ENCODE measurements at regions not wholly inside any gene's neighbourhood (a gene's known extent, or its start where the extent isn't known, plus 50 kb on each side); places are given as distances from the start of the nearest gene placed in this dataset.

DNA sequence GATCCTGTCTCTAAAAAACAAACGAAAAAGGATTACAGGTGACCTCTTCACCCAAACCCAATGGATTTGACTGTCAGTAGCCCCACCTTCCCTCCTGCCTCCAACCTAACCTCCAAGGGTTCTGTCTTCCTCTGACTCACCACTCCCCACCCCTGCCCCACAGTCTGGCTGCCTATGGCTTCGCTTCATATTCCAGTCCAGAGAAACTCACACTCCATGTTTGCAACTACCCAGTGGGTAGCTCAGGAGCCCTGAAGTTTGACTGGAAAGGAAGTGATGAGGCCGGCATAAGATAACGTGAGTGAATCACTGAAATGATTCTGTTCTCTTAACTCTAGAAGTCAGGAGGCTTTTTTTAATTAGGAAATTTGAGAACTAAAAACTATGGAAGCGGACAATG, 303.9 kb downstream of the FOXO1 start:
- Histone ChIP-seq H2BK5ac (ENCODE audit: low read depth, low read length, poor library complexity, severe bottlenecking) (no peak overlapping the region), H2AK5ac (ENCODE audit: low read length, severe bottlenecking) (no peak overlapping the region), H3K9me3 (ENCODE audit: control insufficient read depth, low read length) (no peaks in the 10 kb centered on the region), H3K4me2 (ENCODE audit: low read length, poor library complexity, severe bottlenecking) (no peak overlapping the region), H3K4me3 (ENCODE audit: insufficient read depth in 1 of 2, low read depth in 1 of 2, low read length in 2 of 2) (no peak overlapping the region), H3K18ac (ENCODE audit: low read depth in 1 of 2, low read length in 2 of 2) (no peak overlapping the region), H2BK120ac (ENCODE audit: low read depth, low read length) (no peak overlapping the region), H3K14ac (ENCODE audit: low read length in 2 of 2) (no peak overlapping the region), H3K9ac (ENCODE audit: low read length) (no peak overlapping the region), H2AFZ (ENCODE audit: low read depth, low read length) (no peak overlapping the region), H3K27ac (ENCODE audit: low read length, poor library complexity, severe bottlenecking) (no peak overlapping the region), H3K27me3 (ENCODE audit: control insufficient read depth in 1 of 2, insufficient read depth in 1 of 2, low read length in 2 of 2) (no peaks in the 10 kb centered on the region), H3K4ac (ENCODE audit: low read depth in 1 of 2, low read length in 2 of 2) (no peak overlapping the region), H3K79me1 (replicated peaks; ENCODE audit: low read length, poor library complexity, severe bottlenecking) (no peaks in the 10 kb centered on the region), H4K8ac (ENCODE audit: low read length) (no peak overlapping the region), H4K91ac (ENCODE audit: low read length) (no peak overlapping the region), H2BK15ac (ENCODE audit: low read depth, poor library complexity, severe bottlenecking) (no peak overlapping the region), H3K4me1 (ENCODE audit: control insufficient read depth, insufficient read depth, low read depth, low read length) (no peaks in the 10 kb centered on the region), H3K23ac (ENCODE audit: low read length in 2 of 2) (no peak overlapping the region), H2BK12ac (ENCODE audit: low read length in 2 of 2) (no peak overlapping the region), H3K36me3 (ENCODE audit: control insufficient read depth in 1 of 2, insufficient read depth in 2 of 2, low read depth in 1 of 2, low read length in 2 of 2) (no peaks in the 10 kb centered on the region)
- no peak for DNase-seq
- 87% methylated on average over 4 of the region's 5 CpGs for WGBS

GRCh38 chr13:40363653-40364052, 302.8 kb downstream of the FOXO1 start:
- 83% methylated on average over 1 of the region's 1 CpG for WGBS
- no peak overlapping the region for H2BK120ac ChIP-seq (ENCODE audit: low read depth, low read length)
- no peak overlapping the region for H2BK12ac ChIP-seq (ENCODE audit: low read length in 2 of 2)
- no peak overlapping the region for H4K91ac ChIP-seq (ENCODE audit: low read length)
- no peak overlapping the region for H3K9ac ChIP-seq (ENCODE audit: low read length)
- no peak overlapping the region for H2AK5ac ChIP-seq (ENCODE audit: low read length, severe bottlenecking)
- H3K4me1 ChIP-seq (ENCODE audit: control insufficient read depth, insufficient read depth, low read depth, low read length), result no peaks in the 10 kb centered on the region
- no peak overlapping the region for H4K8ac ChIP-seq (ENCODE audit: low read length)
- H3K27me3 ChIP-seq (ENCODE audit: control insufficient read depth in 1 of 2, insufficient read depth in 1 of 2, low read length in 2 of 2), result no peaks in the 10 kb centered on the region
- no peaks in the 10 kb centered on the region for H3K79me1 ChIP-seq (replicated peaks; ENCODE audit: low read length, poor library complexity, severe bottlenecking)
- no peak overlapping the region for H3K23ac ChIP-seq (ENCODE audit: low read length in 2 of 2)
- no peak overlapping the region for H2BK5ac ChIP-seq (ENCODE audit: low read depth, low read length, poor library complexity, severe bottlenecking)
- no peak overlapping the region for H3K14ac ChIP-seq (ENCODE audit: low read length in 2 of 2)
- no peak overlapping the region for H3K4me3 ChIP-seq (ENCODE audit: insufficient read depth in 1 of 2, low read depth in 1 of 2, low read length in 2 of 2)
- H3K27ac ChIP-seq (ENCODE audit: low read length, poor library complexity, severe bottlenecking), result no peak overlapping the region
- no peak overlapping the region for H3K4me2 ChIP-seq (ENCODE audit: low read length, poor library complexity, severe bottlenecking)
- DNase-seq, result no peak
- H3K4ac ChIP-seq (ENCODE audit: low read depth in 1 of 2, low read length in 2 of 2), result no peak overlapping the region
- H3K18ac ChIP-seq (ENCODE audit: low read depth in 1 of 2, low read length in 2 of 2), result no peak overlapping the region
- no peak overlapping the region for H2AFZ ChIP-seq (ENCODE audit: low read depth, low read length)
- H3K9me3 ChIP-seq (ENCODE audit: control insufficient read depth, low read length), result no peaks in the 10 kb centered on the region
- H2BK15ac ChIP-seq (ENCODE audit: low read depth, poor library complexity, severe bottlenecking), result no peak overlapping the region
- H3K36me3 ChIP-seq (ENCODE audit: control insufficient read depth in 1 of 2, insufficient read depth in 2 of 2, low read depth in 1 of 2, low read length in 2 of 2), result no peaks in the 10 kb centered on the region

DNA sequence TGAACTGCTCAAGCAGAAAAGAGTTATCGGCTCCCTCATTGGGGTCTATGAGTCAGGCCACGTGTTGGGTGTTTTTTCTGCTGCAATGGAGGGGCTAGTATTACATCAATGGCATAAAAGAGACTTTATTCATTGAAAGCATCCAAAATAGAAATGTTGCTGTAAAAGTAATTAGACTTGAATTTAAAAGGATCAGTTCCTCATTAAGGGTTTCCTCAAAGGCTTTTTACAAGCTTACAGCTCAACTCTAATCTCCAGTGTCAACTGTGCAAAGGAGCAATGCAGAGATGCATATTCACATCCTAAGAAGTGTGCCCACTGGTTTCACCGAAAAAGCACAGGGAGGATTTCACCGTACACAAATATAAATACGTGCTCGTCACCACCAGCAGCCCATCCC, 300.3 kb downstream of the FOXO1 start:
- no peak overlapping the region for H3K4me3 ChIP-seq (ENCODE audit: insufficient read depth in 1 of 2, low read depth in 1 of 2, low read length in 2 of 2)
- no peak overlapping the region for H3K4ac ChIP-seq (ENCODE audit: low read depth in 1 of 2, low read length in 2 of 2)
- no peaks in the 10 kb centered on the region for H3K36me3 ChIP-seq (ENCODE audit: control insufficient read depth in 1 of 2, insufficient read depth in 2 of 2, low read depth in 1 of 2, low read length in 2 of 2)
- H3K18ac ChIP-seq (ENCODE audit: low read depth in 1 of 2, low read length in 2 of 2), result no peak overlapping the region
- H2BK5ac ChIP-seq (ENCODE audit: low read depth, low read length, poor library complexity, severe bottlenecking), result no peak overlapping the region
- no peak for DNase-seq
- H2AK5ac ChIP-seq (ENCODE audit: low read length, severe bottlenecking), result no peak overlapping the region
- no peak overlapping the region for H3K4me2 ChIP-seq (ENCODE audit: low read length, poor library complexity, severe bottlenecking)
- H3K9me3 ChIP-seq (ENCODE audit: control insufficient read depth, low read length), result no peaks in the 10 kb centered on the region
- no peaks in the 10 kb centered on the region for H3K79me1 ChIP-seq (replicated peaks; ENCODE audit: low read length, poor library complexity, severe bottlenecking)
- no peak overlapping the region for H3K14ac ChIP-seq (ENCODE audit: low read length in 2 of 2)
- H3K23ac ChIP-seq (ENCODE audit: low read length in 2 of 2), result no peak overlapping the region
- H2BK12ac ChIP-seq (ENCODE audit: low read length in 2 of 2), result no peak overlapping the region
- no peaks in the 10 kb centered on the region for H3K27me3 ChIP-seq (ENCODE audit: control insufficient read depth in 1 of 2, insufficient read depth in 1 of 2, low read length in 2 of 2)
- no peak overlapping the region for H2AFZ ChIP-seq (ENCODE audit: low read depth, low read length)
- no peak overlapping the region for H3K9ac ChIP-seq (ENCODE audit: low read length)
- no peaks in the 10 kb centered on the region for H3K4me1 ChIP-seq (ENCODE audit: control insufficient read depth, insufficient read depth, low read depth, low read length)
- no peak overlapping the region for H4K8ac ChIP-seq (ENCODE audit: low read length)
- no peak overlapping the region for H4K91ac ChIP-seq (ENCODE audit: low read length)
- WGBS, result 93% methylated on average over 5 of the region's 6 CpGs
- H2BK15ac ChIP-seq (ENCODE audit: low read depth, poor library complexity, severe bottlenecking), result no peak overlapping the region
- H3K27ac ChIP-seq (ENCODE audit: low read length, poor library complexity, severe bottlenecking), result no peak overlapping the region
- no peak overlapping the region for H2BK120ac ChIP-seq (ENCODE audit: low read depth, low read length)

GRCh38 chr13:40368127-40368891, 298.1 kb downstream of the FOXO1 start:
- Histone ChIP-seq H2BK120ac (ENCODE audit: low read depth, low read length) (no peak overlapping the region), H4K91ac (ENCODE audit: low read length) (no peak overlapping the region), H4K8ac (ENCODE audit: low read length) (no peak overlapping the region), H3K14ac (ENCODE audit: low read length in 2 of 2) (no peak overlapping the region), H3K79me1 (replicated peaks; ENCODE audit: low read length, poor library complexity, severe bottlenecking) (no peaks in the 10 kb centered on the region), H3K4ac (ENCODE audit: low read depth in 1 of 2, low read length in 2 of 2) (no peak overlapping the region), H3K9me3 (ENCODE audit: control insufficient read depth, low read length) (no peaks in the 10 kb centered on the region), H3K9ac (ENCODE audit: low read length) (no peak overlapping the region), H2BK5ac (ENCODE audit: low read depth, low read length, poor library complexity, severe bottlenecking) (no peak overlapping the region), H3K27ac (ENCODE audit: low read length, poor library complexity, severe bottlenecking) (no peak overlapping the region), H3K4me2 (ENCODE audit: low read length, poor library complexity, severe bottlenecking) (no peak overlapping the region), H3K18ac (ENCODE audit: low read depth in 1 of 2, low read length in 2 of 2) (no peak overlapping the region), H2BK15ac (ENCODE audit: low read depth, poor library complexity, severe bottlenecking) (no peak overlapping the region), H3K4me1 (ENCODE audit: control insufficient read depth, insufficient read depth, low read depth, low read length) (no peaks in the 10 kb centered on the region), H2BK12ac (ENCODE audit: low read length in 2 of 2) (no peak overlapping the region), H3K36me3 (ENCODE audit: control insufficient read depth in 1 of 2, insufficient read depth in 2 of 2, low read depth in 1 of 2, low read length in 2 of 2) (no peaks in the 10 kb centered on the region), H2AFZ (ENCODE audit: low read depth, low read length) (no peak overlapping the region), H2AK5ac (ENCODE audit: low read length, severe bottlenecking) (no peak overlapping the region), H3K23ac (ENCODE audit: low read length in 2 of 2) (no peak overlapping the region), H3K4me3 (ENCODE audit: insufficient read depth in 1 of 2, low read depth in 1 of 2, low read length in 2 of 2) (no peak overlapping the region), H3K27me3 (ENCODE audit: control insufficient read depth in 1 of 2, insufficient read depth in 1 of 2, low read length in 2 of 2) (no peaks in the 10 kb centered on the region)
- 84% methylated on average over 6 of the region's 6 CpGs for WGBS
- no peak for DNase-seq
